Breast epithelium (tissue), 4 donors: ENCODE measurements at regions not wholly inside any gene's neighbourhood (a gene's known extent, or its start where the extent isn't known, plus 50 kb on each side); places are given as distances from the start of the nearest gene placed in this dataset.

Experiments used
- DNase-seq, 2 donors: peaks; one replicate each; pipeline ENCODE4 v3.0.0-alpha.2; 2019; ENCODE audit warnings: low spot score in 2 of 2
- H3K27ac ChIP-seq, 2 donors: fragments of 200-600 bp; sonication (generic) in 1 of 2; one replicate each; pipeline ENCODE4 v1.5.1; 2016 to 2019; ENCODE audit warnings: mild to moderate bottlenecking in 1 of 2
- H3K27me3 ChIP-seq, 2 donors: fragments of 200-600 bp; sonication (generic) in 1 of 2; one replicate each; pipeline versions ENCODE4 v1.5.1 to v1.6.0; 2017 to 2019; ENCODE audit warnings: control low read depth in 1 of 2, mild to moderate bottlenecking in 1 of 2
- H3K36me3 ChIP-seq: fragments of 200-600 bp; one replicate; pipeline ENCODE4 v1.5.1; 2019
- H3K4me1 ChIP-seq, 2 donors: fragments of 200-600 bp; sonication (generic); one replicate each; pipeline ENCODE4 v1.5.1; 2016 to 2019; ENCODE audit warnings: control low read depth in 1 of 2
- H3K4me3 ChIP-seq, 3 donors: fragments of 200-600 bp; sonication (generic); 1 replicate in 2 of 3; 2 replicates in 1 of 3; pipeline ENCODE4 v1.5.1; 2016 to 2019; ENCODE audit warnings: mild to moderate bottlenecking in 3 of 3, moderate library complexity in 2 of 3
- H3K9me3 ChIP-seq, 2 donors: fragments of 200-600 bp; sonication (generic) in 1 of 2; one replicate each; pipeline ENCODE4 v1.5.1; 2016 to 2019; ENCODE audit warnings: control low read depth in 1 of 2
- POLR2A ChIP-seq: fragments of 450-650 bp; IDR thresholded peaks from one replicate; pipeline ENCODE4 v1.6.1; 2016; ENCODE audit warnings: antibody characterized with exemption, mild to moderate bottlenecking, moderate library complexity
- POLR2AphosphoS5 ChIP-seq, 3 donors: sonication (generic); formaldehyde crosslinking; IDR thresholded peaks; one replicate each; pipeline ENCODE4 v1.6.1; 2017; ENCODE audit warnings: antibody characterized with exemption in 3 of 3
- intact Hi-C: fragments of 100-400 bp; cut with DNase I; formaldehyde crosslinking; loops from one replicate; pipeline ENCODE4 v1.15.1; 2023; ENCODE audit warnings: low total_unique reads
- TF ChIP-seq, protein P1 (sequence below), 3 donors: fragments of 450-650 bp; IDR thresholded peaks; one replicate each; pipeline ENCODE4 v1.5.1; 2016 to 2017; ENCODE audit warnings: antibody characterized with exemption in 3 of 3, mild to moderate bottlenecking in 3 of 3, moderate library complexity in 3 of 3

DNA sequence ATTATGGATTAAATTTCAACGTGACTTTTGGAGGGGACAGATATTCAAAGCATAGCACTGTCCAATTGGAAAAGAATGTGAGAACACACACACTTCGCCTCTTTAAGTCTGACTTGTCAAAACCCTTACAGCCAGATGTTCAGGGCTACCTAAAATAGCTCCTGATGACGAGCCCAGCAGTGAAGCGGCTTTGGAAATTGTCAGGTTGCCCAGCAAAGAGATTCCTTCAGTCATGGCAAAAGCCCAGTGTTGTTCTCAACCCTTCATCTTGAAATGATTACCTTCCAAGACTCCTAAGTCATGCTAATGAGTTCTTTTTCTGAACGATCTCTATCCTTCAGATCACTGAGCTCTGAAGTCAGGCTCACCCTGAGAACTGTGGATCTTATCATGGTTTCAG is 436.6 kb downstream of the LRATD1 start:
- no peaks in the 10 kb centered on the region for H3K27me3 ChIP-seq
- H3K4me1 ChIP-seq = no peaks in the 10 kb centered on the region
- no peak overlapping the region for H3K27ac ChIP-seq
- intact Hi-C loops = no loop called here
- TF ChIP-seq, protein P1, sequence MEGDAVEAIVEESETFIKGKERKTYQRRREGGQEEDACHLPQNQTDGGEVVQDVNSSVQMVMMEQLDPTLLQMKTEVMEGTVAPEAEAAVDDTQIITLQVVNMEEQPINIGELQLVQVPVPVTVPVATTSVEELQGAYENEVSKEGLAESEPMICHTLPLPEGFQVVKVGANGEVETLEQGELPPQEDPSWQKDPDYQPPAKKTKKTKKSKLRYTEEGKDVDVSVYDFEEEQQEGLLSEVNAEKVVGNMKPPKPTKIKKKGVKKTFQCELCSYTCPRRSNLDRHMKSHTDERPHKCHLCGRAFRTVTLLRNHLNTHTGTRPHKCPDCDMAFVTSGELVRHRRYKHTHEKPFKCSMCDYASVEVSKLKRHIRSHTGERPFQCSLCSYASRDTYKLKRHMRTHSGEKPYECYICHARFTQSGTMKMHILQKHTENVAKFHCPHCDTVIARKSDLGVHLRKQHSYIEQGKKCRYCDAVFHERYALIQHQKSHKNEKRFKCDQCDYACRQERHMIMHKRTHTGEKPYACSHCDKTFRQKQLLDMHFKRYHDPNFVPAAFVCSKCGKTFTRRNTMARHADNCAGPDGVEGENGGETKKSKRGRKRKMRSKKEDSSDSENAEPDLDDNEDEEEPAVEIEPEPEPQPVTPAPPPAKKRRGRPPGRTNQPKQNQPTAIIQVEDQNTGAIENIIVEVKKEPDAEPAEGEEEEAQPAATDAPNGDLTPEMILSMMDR (IDR thresholded peaks at IDR 0.05) = no peak
- TF ChIP-seq POLR2AphosphoS5 (IDR thresholded peaks at IDR 0.05) (no peak), POLR2A (no peak)
- no peak overlapping the region for H3K4me3 ChIP-seq
- H3K9me3 ChIP-seq = peaks cover 0 to 11% of the 10 kb centered on the region in 2 donors
- H3K36me3 ChIP-seq = no peaks in the 10 kb centered on the region
- no peak for DNase-seq

DNA sequence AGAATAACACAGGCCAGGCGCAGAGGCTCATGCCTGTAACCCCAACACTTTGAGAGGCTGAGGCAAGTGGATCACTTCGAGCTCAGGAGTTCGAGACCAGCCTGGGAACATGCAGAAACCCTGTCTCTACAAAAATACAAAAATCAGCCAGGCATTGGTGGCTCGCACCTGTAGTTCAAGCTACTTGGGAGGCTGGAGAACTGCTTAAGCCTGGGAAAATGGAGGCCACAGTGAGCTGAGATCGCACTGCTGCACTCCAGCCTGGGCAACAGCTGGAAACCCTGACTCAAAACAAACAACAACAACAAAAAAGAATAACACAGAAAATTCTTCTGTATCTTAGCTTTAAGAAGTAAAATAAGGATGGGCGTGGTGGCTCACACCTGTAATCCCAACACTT is 440.3 kb downstream of the LRATD1 start:
- Histone ChIP-seq H3K4me1 (no peaks in the 10 kb centered on the region), H3K36me3 (no peaks in the 10 kb centered on the region), H3K9me3 (no peaks in the 10 kb centered on the region), H3K4me3 (no peak overlapping the region), H3K27me3 (no peaks in the 10 kb centered on the region), H3K27ac (no peak overlapping the region)
- TF ChIP-seq POLR2AphosphoS5 (IDR thresholded peaks at IDR 0.05) (no peak), POLR2A (no peak)
- TF ChIP-seq, protein P1 (IDR thresholded peaks at IDR 0.05) = no peak
- no peak for DNase-seq
- intact Hi-C loops = no loop called here

DNA sequence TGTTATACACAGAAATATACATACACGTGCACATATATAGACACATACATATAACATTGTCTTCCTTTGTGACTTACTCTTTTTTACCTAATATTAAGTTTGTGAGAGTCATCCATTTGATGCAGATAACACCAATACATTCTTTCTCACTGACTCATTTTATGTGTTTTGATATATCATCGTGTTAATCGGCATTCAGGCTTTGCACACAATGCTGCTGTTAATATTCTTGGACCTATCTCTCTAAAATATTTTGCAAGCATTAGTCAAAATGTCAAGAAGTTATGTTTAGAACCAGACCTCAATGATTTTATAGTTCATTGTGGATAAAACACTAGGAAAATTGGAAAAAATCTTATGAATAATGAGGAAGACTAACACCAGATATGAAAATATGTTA is 441.1 kb downstream of the LRATD1 start:
- no peaks in the 10 kb centered on the region for H3K36me3 ChIP-seq
- TF ChIP-seq, protein P1 (IDR thresholded peaks at IDR 0.05) = no peak
- no peak for TF ChIP-seq POLR2A
- no peak for TF ChIP-seq POLR2AphosphoS5 (IDR thresholded peaks at IDR 0.05)
- no peak for DNase-seq
- H3K4me3 ChIP-seq = no peak overlapping the region
- H3K9me3 ChIP-seq = no peaks in the 10 kb centered on the region
- no peaks in the 10 kb centered on the region for H3K27me3 ChIP-seq
- intact Hi-C loops = no loop called here
- no peaks in the 10 kb centered on the region for H3K4me1 ChIP-seq
- no peak overlapping the region for H3K27ac ChIP-seq

DNA sequence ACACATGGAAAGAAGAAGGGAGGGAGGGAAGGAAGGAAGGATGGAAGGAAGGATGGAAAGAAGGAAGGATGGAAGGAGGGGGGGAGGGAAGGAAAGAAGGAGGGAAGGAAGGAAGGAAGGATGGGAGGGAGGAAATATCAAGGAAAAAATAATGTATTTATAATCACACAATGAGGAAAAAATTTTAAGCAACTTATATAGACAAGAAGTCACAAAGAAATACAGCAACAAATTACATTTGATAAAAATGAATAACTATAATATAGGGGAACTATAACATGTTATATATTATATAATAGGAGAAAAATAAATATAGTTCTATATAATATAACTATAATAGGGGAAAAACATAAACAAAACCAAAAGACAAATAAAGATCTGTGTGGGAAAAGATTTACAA is 441.8 kb downstream of the LRATD1 start:
- Histone ChIP-seq H3K36me3 (no peaks in the 10 kb centered on the region), H3K27ac (no peak overlapping the region), H3K27me3 (no peaks in the 10 kb centered on the region), H3K4me1 (no peaks in the 10 kb centered on the region), H3K9me3 (no peaks in the 10 kb centered on the region), H3K4me3 (no peak overlapping the region)
- no peak for DNase-seq
- TF ChIP-seq, protein P1 (IDR thresholded peaks at IDR 0.05) = no peak
- TF ChIP-seq POLR2A (no peak), POLR2AphosphoS5 (IDR thresholded peaks at IDR 0.05) (no peak)
- intact Hi-C loops = no loop called here

DNA sequence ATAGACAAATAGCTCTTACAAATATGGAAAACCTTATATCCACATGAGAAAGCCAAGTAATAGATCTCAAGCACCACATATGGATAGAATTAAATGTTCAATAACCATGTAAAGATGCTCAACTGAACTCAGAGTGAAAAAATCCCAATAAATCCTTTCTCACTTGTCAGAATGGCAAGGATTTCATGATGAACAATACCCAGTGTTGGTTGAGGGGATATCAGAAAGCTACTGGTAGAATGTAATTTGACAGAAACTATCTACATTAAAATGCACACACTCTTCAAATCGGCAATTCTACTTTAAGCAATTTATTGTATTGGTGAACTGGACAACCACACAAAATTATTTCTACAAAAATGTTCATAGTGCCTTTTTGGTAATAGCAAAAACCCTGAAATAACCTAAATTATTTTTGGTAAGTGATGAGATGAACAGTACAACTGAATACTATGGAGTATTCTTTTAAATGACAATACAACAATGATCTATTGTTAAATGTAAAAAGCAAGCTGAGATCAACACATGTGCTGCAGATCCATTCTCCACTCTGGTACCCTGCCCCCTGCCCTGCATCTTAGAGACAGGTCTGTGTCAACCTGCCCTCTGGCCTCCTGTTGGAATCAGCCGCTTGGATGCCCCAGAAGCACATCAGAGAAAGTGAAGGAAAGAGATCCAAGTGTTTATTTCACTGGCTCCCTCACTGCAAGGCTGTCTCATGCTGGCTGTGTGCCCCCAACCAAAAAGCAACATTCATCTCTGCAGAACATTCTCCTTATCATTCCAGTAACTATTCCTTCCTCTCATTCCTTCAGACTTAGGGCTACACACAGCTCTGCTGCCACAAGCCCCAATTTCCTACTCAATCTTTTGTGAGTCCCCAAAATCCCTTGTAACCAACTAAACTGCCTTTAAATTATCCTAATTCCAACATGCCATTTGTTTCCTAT is 442.5 kb downstream of the LRATD1 start:
- Histone ChIP-seq H3K27me3 (no peaks in the 10 kb centered on the region), H3K9me3 (no peaks in the 10 kb centered on the region), H3K4me1 (no peaks in the 10 kb centered on the region), H3K36me3 (no peaks in the 10 kb centered on the region), H3K27ac (no peak overlapping the region), H3K4me3 (no peak overlapping the region)
- TF ChIP-seq POLR2AphosphoS5 (IDR thresholded peaks at IDR 0.05) = no peak
- TF ChIP-seq, protein P1 (IDR thresholded peaks at IDR 0.05) = no peak
- TF ChIP-seq POLR2A = no peak
- intact Hi-C loops = no loop called here
- DNase-seq = no peak
